GM12878 (cell line): ENCODE measurements at regions not wholly inside any gene's neighbourhood (a gene's known extent, or its start where the extent isn't known, plus 50 kb on each side); places are given as distances from the start of the nearest gene placed in this dataset.

Source experiments
- ATAC-seq: fragments of 200-7000 bp; cut with Tn5 transposase; 3 replicates; pipeline ENCODE4 v1.9.1; 2020; ENCODE audit warnings: mild to moderate bottlenecking, moderate library complexity
- BruUV-seq: library from RNA; stranded (reverse); fragments of 400-500 nt; replicated peaks from 2 replicates; lab custom pipeline; 2021; lab: Mats Ljungman, UMichigan
- CTCF ChIA-PET: fragments of 300-600 bp; sonication (Branson Sonifier 250); formaldehyde crosslinking; extraction: SDS; loops from one replicate; lab custom pipeline; 2021; ENCODE audit warnings: inconsistent platforms; lab: Yijun Ruan, JAX
- POLR2A ChIA-PET: fragments of 350-600 bp; formaldehyde crosslinking; extraction: SDS; loops from one replicate; lab custom pipeline; 2021; ENCODE audit warnings: inconsistent platforms; lab: Charles Lee
- RAD21 ChIA-PET: fragments of 300-600 bp; sonication (Branson Sonifier 250); formaldehyde crosslinking; loops from one replicate; lab custom pipeline; 2023; ENCODE audit warnings: antibody characterized with exemption; ENCODE audit not compliant: unreplicated experiment; lab: Charles Lee
- SMC1A ChIA-PET: fragments of 300-600 bp; sonication (Branson Sonifier 250); formaldehyde crosslinking; loops from one replicate; lab custom pipeline; 2023; ENCODE audit not compliant: unreplicated experiment, uncharacterized antibody; lab: Charles Lee
- DNase-seq: peaks from one replicate; pipeline ENCODE4 v3.0.0-alpha.2; 2011; ENCODE audit warnings: low read depth, low spot score
- FAIRE-seq: peaks from 3 replicates; lab custom pipeline; 2011; peaks lifted over from hg19 to GRCh38; lab: Jason Lieb, UNC
- H2AFZ ChIP-seq: 2 replicates; pipeline ENCODE4 v1.6.0; 2011; ENCODE audit warnings: low read depth, low read length, control low read depth; ENCODE audit not compliant: control insufficient read depth
- H3K27ac ChIP-seq: 2 replicates; pipeline ENCODE4 v1.5.1; 2011; ENCODE audit warnings: control low read depth; ENCODE audit not compliant: control insufficient read depth, insufficient read depth
- H3K27me3 ChIP-seq, 2 experiments: replicated peaks in 1 of 2; 2 replicates each; pipeline versions ENCODE4 v1.6.0 to v1.6.1; 2011; ENCODE audit warnings: low read length in 1 of 2; ENCODE audit not compliant: control insufficient read depth in 2 of 2, insufficient read depth in 2 of 2
- H3K36me3 ChIP-seq, 2 experiments: 2 replicates each; pipeline ENCODE4 v1.5.1; 2011; ENCODE audit warnings: low read length in 1 of 2; ENCODE audit not compliant: control insufficient read depth in 2 of 2, insufficient read depth in 2 of 2
- H3K4me1 ChIP-seq: 2 replicates; pipeline ENCODE4 v1.6.1; 2011; ENCODE audit warnings: mild to moderate bottlenecking, low read length, moderate library complexity, mixed read lengths; ENCODE audit not compliant: control insufficient read depth, insufficient read depth
- H3K4me2 ChIP-seq: 2 replicates; pipeline ENCODE4 v1.6.0; 2011; ENCODE audit warnings: control low read depth; ENCODE audit not compliant: control insufficient read depth, insufficient read depth
- H3K4me3 ChIP-seq: fragments of 200-600 bp; sonication (generic); 2 replicates; pipeline ENCODE4 v1.5.1; 2016
- H3K79me2 ChIP-seq: 2 replicates; pipeline ENCODE4 v1.6.0; 2011; ENCODE audit warnings: low read length; ENCODE audit not compliant: control insufficient read depth, insufficient read depth
- H3K9ac ChIP-seq: 2 replicates; pipeline ENCODE4 v1.8.0; 2011; ENCODE audit warnings: low read length, control low read depth, mixed read lengths; ENCODE audit not compliant: control insufficient read depth, insufficient read depth
- H3K9me3 ChIP-seq: replicated peaks from 3 replicates; pipeline ENCODE4 v1.5.1; 2011; ENCODE audit warnings: mild to moderate bottlenecking, low read length; ENCODE audit not compliant: control insufficient read depth, insufficient read depth
- H4K20me1 ChIP-seq: 2 replicates; pipeline ENCODE4 v1.6.0; 2011; ENCODE audit not compliant: control insufficient read depth, insufficient read depth
- BCL3 ChIP-seq: IDR thresholded peaks from 2 replicates; pipeline ENCODE4 v1.6.1; 2011; ENCODE audit warnings: borderline replicate concordance, low read depth, mild to moderate bottlenecking, moderate library complexity, low read length; ENCODE audit not compliant: insufficient read depth, poor library complexity, severe bottlenecking
- BHLHE40 ChIP-seq, 2 experiments: fragments of 450-650 bp in 1 of 2; IDR thresholded peaks; 2 replicates each; pipeline ENCODE4 v1.6.1; 2011 to 2017; ENCODE audit warnings: low read depth in 2 of 2, borderline replicate concordance in 1 of 2, improper control_type of control experiment in 1 of 2, low read length in 1 of 2, mild to moderate bottlenecking in 1 of 2
- CHD1 ChIP-seq: IDR thresholded peaks from 2 replicates; pipeline ENCODE4 v1.6.1; 2012; ENCODE audit warnings: low read depth, low read length, improper control_type of control experiment
- DPF2 ChIP-seq: fragments of 450-650 bp; IDR thresholded peaks from 2 replicates; pipeline ENCODE4 v1.6.1; 2017; ENCODE audit warnings: mild to moderate bottlenecking
- HDGF ChIP-seq: fragments of 450-650 bp; IDR thresholded peaks from 2 replicates; pipeline ENCODE4 v1.6.1; 2016; ENCODE audit warnings: antibody characterized with exemption
- RELA ChIP-seq: fragments of 450-650 bp; IDR thresholded peaks from 2 replicates; pipeline ENCODE4 v1.8.0; 2014; ENCODE audit warnings: borderline replicate concordance; ENCODE audit not compliant: partially characterized antibody
- ZBTB11 ChIP-seq: fragments of 450-650 bp; formaldehyde crosslinking; IDR thresholded peaks from 2 replicates; pipeline ENCODE4 v1.5.0; 2022; ENCODE audit warnings: mild to moderate bottlenecking, missing genetic modification characterization
- WGBS: methylation state at CpG from one replicate; pipeline ENCODE4 v1.1.6; 2016; ENCODE audit warnings: low lambda C conversion rate; ENCODE audit not compliant: insufficient replicate concordance, insufficient coverage; ENCODE audit errors: missing lambda C conversion rate; 5-methylcytosine and 5-hydroxymethylcytosine counted together
- in situ Hi-C: fragments of 300-500 bp; cut with MboI; formaldehyde crosslinking; loops from 9 replicates; pipeline ENCODE4 v1.14.3; 2018; ENCODE audit warnings: mixed read lengths
- intact Hi-C: fragments of 100-400 bp; cut with micrococcal nuclease; formaldehyde crosslinking; loops from one replicate; pipeline ENCODE4 v1.14.2; 2022; ENCODE audit not compliant: unreplicated experiment

GRCh38 chr1:65486613-65487012 lies 66.1 kb downstream of the LEPR start:
- Histone ChIP-seq H3K27me3 (no peaks in the 10 kb centered on the region), H3K4me2 (no peak overlapping the region), H2AFZ (no peak overlapping the region), H4K20me1 (no peaks in the 10 kb centered on the region)
- no peak for TF ChIP-seq ZBTB11
- TF ChIP-seq HDGF = no peak
- no peak for TF ChIP-seq BHLHE40 (IDR thresholded peaks at IDR 0.05; ENCODE audit: borderline replicate concordance in 1 of 2, low read depth in 2 of 2, low read length in 1 of 2)
- TF ChIP-seq RELA = no peak
- no peak for TF ChIP-seq CHD1
- TF ChIP-seq BCL3 = no peak
- TF ChIP-seq DPF2 = no peak
- TF ChIP-seq, all 136 proteins: peak for 0
- CTCF ChIA-PET = interaction anchor here (1.8 kb wide), 1 partner anchor 27 kb away, joined by 4 read pairs; no protein-coding TSS in a partner anchor
- BruUV-seq = no TSS peak
- Histone ChIP-seq H3K9me3 (no peaks in the 10 kb centered on the region), H3K79me2 (no peaks in the 10 kb centered on the region), H3K27ac (no peak overlapping the region), H3K9ac (no peak overlapping the region), H3K4me1 (no peaks in the 10 kb centered on the region), H3K4me3 (no peak overlapping the region), H3K36me3 (no peaks in the 10 kb centered on the region)
- DNase-seq (no peak), FAIRE-seq (no peak), ATAC-seq (no peak)
- SMC1A ChIA-PET = interaction anchor here (1.7 kb wide), 1 partner anchor 28 kb away, joined by 3 read pairs; no protein-coding TSS in a partner anchor
- in situ Hi-C loops = no loop called here
- POLR2A ChIA-PET = no interaction called here
- intact Hi-C loops = no loop called here
- RAD21 ChIA-PET = no interaction called here
- 0% methylated on average over 3 of the region's 3 CpGs for WGBS
